ENCODE measurements at regions not wholly inside any gene's neighbourhood (a gene's known extent, or its start where the extent isn't known, plus 50 kb on each side); places are given as distances from the start of the nearest gene placed in this dataset.

GRCh38 chrX:150050387-150050786 lies 112.1 kb upstream of the EOLA2 start:
- Histone ChIP-seq H3K36me3 (no peaks in the 10 kb centered on the region), H3K27me3 (no peaks in the 10 kb centered on the region), H3K27ac (no peak overlapping the region), H3K9me3 (no peaks in the 10 kb centered on the region), H3K4me1 (no peaks in the 10 kb centered on the region), H3K4me3 (no peak overlapping the region)
- peak in 1 of 4 donors; percentile 39 for ATAC-seq
- 82% methylated on average over 1 of the region's 1 CpG for WGBS (ENCODE audit: insufficient coverage, low coverage, low lambda C conversion rate, missing lambda C conversion rate)
- TF ChIP-seq POLR2A (IDR thresholded peaks at IDR 0.05) (no peak), CTCF (IDR thresholded peaks at IDR 0.05) (no peak)
- no peak for DNase-seq
- intact Hi-C loops (cut with DNase I): no loop called here

GRCh38 chrX:150051096-150051495 lies 112.8 kb upstream of the EOLA2 start:
- intact Hi-C loops (cut with DNase I): no loop called here
- Histone ChIP-seq H3K27ac (no peak overlapping the region), H3K4me1 (no peaks in the 10 kb centered on the region), H3K9me3 (no peaks in the 10 kb centered on the region), H3K27me3 (no peaks in the 10 kb centered on the region), H3K36me3 (no peaks in the 10 kb centered on the region), H3K4me3 (no peak overlapping the region)
- ATAC-seq (no peak), DNase-seq (no peak)
- WGBS (ENCODE audit: insufficient coverage, low coverage, low lambda C conversion rate, missing lambda C conversion rate): 42% methylated on average over 2 of the region's 2 CpGs
- no peak for TF ChIP-seq POLR2A (IDR thresholded peaks at IDR 0.05)
- TF ChIP-seq CTCF (IDR thresholded peaks at IDR 0.05): no peak

DNA sequence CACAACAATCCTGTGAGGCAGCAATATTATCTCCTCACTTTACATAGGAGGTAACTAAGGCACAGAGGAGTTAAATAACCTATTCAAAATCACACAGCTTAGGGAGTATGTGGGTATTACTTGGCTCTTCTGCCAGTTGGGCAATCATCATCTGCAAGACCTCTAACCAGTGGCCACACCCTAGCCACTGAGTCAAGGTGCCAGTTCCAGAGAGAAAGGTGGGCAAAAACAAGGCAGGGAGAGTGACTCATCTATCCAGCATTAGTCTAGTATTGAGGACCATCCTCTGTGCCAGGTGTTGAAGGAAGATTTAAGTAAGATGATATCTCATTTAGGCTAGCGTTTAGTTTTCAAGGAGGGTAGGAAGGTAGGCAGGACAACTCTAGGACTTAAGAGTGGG lies 113.9 kb upstream of the EOLA2 start:
- no peak overlapping the region for H3K27ac ChIP-seq
- intact Hi-C loops (cut with DNase I): no loop called here
- no peaks in the 10 kb centered on the region for H3K9me3 ChIP-seq
- ATAC-seq: no peak
- no peak overlapping the region for H3K4me3 ChIP-seq
- TF ChIP-seq CTCF (IDR thresholded peaks at IDR 0.05) (no peak), POLR2A (IDR thresholded peaks at IDR 0.05) (no peak)
- DNase-seq: no peak
- no peaks in the 10 kb centered on the region for H3K4me1 ChIP-seq
- WGBS (ENCODE audit: insufficient coverage, low coverage, low lambda C conversion rate, missing lambda C conversion rate): 71% methylated on average over 1 of the region's 1 CpG
- H3K27me3 ChIP-seq: no peaks in the 10 kb centered on the region
- no peaks in the 10 kb centered on the region for H3K36me3 ChIP-seq

DNA sequence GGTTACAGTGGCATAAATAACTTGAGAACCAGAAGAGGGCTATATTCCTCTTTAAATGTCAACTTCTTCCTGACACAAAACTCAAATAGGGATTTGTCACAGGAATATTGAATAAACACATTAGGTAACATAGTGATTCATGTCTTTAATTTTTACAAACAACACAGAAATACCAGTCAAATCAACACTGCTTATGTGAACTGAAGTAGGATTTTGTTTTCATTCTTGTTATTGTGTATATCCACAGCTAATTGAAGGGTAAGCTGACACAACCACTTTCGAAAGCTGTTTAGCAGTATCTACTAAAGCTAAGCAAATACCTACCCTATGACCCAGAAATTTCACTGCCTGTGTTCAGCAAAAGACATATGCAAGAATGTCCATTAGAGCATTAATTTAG lies 120.4 kb upstream of the EOLA2 start:
- Histone ChIP-seq H3K4me1 (no peaks in the 10 kb centered on the region), H3K36me3 (no peaks in the 10 kb centered on the region), H3K27me3 (no peaks in the 10 kb centered on the region), H3K9me3 (no peaks in the 10 kb centered on the region), H3K27ac (no peak overlapping the region), H3K4me3 (no peak overlapping the region)
- TF ChIP-seq CTCF (IDR thresholded peaks at IDR 0.05) (no peak), POLR2A (IDR thresholded peaks at IDR 0.05) (no peak)
- intact Hi-C loops (cut with DNase I): no loop called here
- ATAC-seq (no peak), DNase-seq (no peak)
- WGBS (ENCODE audit: insufficient coverage, low coverage, low lambda C conversion rate, missing lambda C conversion rate): 89% methylated on average over 1 of the region's 1 CpG

DNA sequence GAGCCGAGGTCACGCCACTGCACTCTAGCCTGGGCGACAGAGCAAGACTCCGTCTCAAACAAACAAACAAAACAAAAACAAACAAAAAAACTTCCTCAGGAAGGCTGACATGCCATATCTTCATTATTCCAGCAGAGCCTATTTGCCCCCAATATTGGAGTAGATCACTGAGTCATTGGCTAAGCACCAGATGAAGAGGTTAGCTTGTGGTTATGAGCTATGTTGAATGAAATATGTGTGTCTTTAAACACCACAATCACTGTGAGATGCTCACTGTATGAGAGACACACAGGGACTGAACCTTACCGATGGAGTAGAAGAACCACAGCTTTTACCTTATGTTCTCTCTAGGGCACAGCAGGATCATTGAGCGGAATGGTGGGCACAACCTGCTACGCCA lies 122.1 kb upstream of the EOLA2 start:
- no peaks in the 10 kb centered on the region for H3K4me1 ChIP-seq
- no peaks in the 10 kb centered on the region for H3K27me3 ChIP-seq
- DNase-seq (no peak), ATAC-seq (no peak)
- no peak overlapping the region for H3K4me3 ChIP-seq
- 67% methylated on average over 5 of the region's 7 CpGs for WGBS (ENCODE audit: insufficient coverage, low coverage, low lambda C conversion rate, missing lambda C conversion rate)
- TF ChIP-seq POLR2A (IDR thresholded peaks at IDR 0.05): no peak
- no peak for TF ChIP-seq CTCF (IDR thresholded peaks at IDR 0.05)
- H3K36me3 ChIP-seq: no peaks in the 10 kb centered on the region
- intact Hi-C loops (cut with DNase I): no loop called here
- no peaks in the 10 kb centered on the region for H3K9me3 ChIP-seq
- no peak overlapping the region for H3K27ac ChIP-seq

Data from right lobe of liver (tissue), 6 donors.